DND-41 (cell line): ENCODE measurements at regions not wholly inside any gene's neighbourhood (a gene's known extent, or its start where the extent isn't known, plus 50 kb on each side); places are given as distances from the start of the nearest gene placed in this dataset.

ENCODE experiments used
- ATAC-seq: fragments of 200-7000 bp; cut with Tn5 transposase; 3 replicates; pipeline ENCODE4 v1.9.1; 2021; ENCODE audit warnings: low read depth; ENCODE audit not compliant: insufficient read depth
- DNase-seq: peaks from one replicate; pipeline ENCODE4 v3.0.0-alpha.2; 2020
- H2AFZ ChIP-seq: 2 replicates; pipeline ENCODE4 v1.6.0; 2012; ENCODE audit warnings: low read depth, low read length
- H3K27ac ChIP-seq: 2 replicates; pipeline ENCODE4 v1.5.1; 2012; ENCODE audit warnings: low read length, inconsistent platforms
- H3K27me3 ChIP-seq: fragments of 200-600 bp; sonication (generic); 2 replicates; pipeline ENCODE4 v1.6.0; 2012; ENCODE audit warnings: low read length, mild to moderate bottlenecking, inconsistent platforms; ENCODE audit not compliant: insufficient read depth, poor library complexity
- H3K36me3 ChIP-seq: 2 replicates; pipeline ENCODE4 v1.5.1; 2012; ENCODE audit warnings: low read length, inconsistent platforms; ENCODE audit not compliant: insufficient read depth
- H3K4me1 ChIP-seq: 2 replicates; pipeline ENCODE4 v1.5.1; 2012; ENCODE audit warnings: mild to moderate bottlenecking, low read length; ENCODE audit not compliant: insufficient read depth
- H3K4me2 ChIP-seq: 2 replicates; pipeline ENCODE4 v1.6.0; 2012; ENCODE audit warnings: mild to moderate bottlenecking, moderate library complexity, low read length, inconsistent platforms; ENCODE audit not compliant: insufficient read depth
- H3K4me3 ChIP-seq, 2 experiments: fragments of 200-600 bp in 1 of 2; shearing (Covaris generic) in 1 of 2; 2 replicates each; pipeline ENCODE4 v1.5.1; 2012 to 2016; ENCODE audit warnings: inconsistent platforms in 2 of 2, low read length in 2 of 2, mild to moderate bottlenecking in 2 of 2, low read depth in 1 of 2, moderate library complexity in 1 of 2
- H3K79me2 ChIP-seq: 2 replicates; pipeline ENCODE4 v1.6.0; 2012; ENCODE audit warnings: low read length, inconsistent platforms; ENCODE audit not compliant: insufficient read depth
- H3K9ac ChIP-seq: 2 replicates; pipeline ENCODE4 v1.6.0; 2012; ENCODE audit warnings: low read depth, mild to moderate bottlenecking, inconsistent platforms, low read length, moderate library complexity
- H3K9me3 ChIP-seq: 2 replicates; pipeline ENCODE4 v1.5.1; 2012; ENCODE audit warnings: low read length, moderate library complexity, mild to moderate bottlenecking, inconsistent platforms; ENCODE audit not compliant: insufficient read depth, severe bottlenecking
- H4K20me1 ChIP-seq: 2 replicates; pipeline ENCODE4 v1.6.0; 2012; ENCODE audit warnings: low read length; ENCODE audit not compliant: insufficient read depth
- EZH2 ChIP-seq: IDR thresholded peaks from 3 replicates; pipeline ENCODE4 v1.6.1; 2012; ENCODE audit warnings: borderline replicate concordance, low read depth, mild to moderate bottlenecking, moderate library complexity, low read length, inconsistent platforms; ENCODE audit not compliant: severe bottlenecking
- TF ChIP-seq, protein P1 (sequence below): IDR thresholded peaks from 2 replicates; pipeline ENCODE4 v1.5.1; 2012; ENCODE audit warnings: borderline replicate concordance, low read length, moderate library complexity, mild to moderate bottlenecking; ENCODE audit not compliant: poor library complexity, severe bottlenecking; ENCODE audit errors: extremely low read depth

DNA sequence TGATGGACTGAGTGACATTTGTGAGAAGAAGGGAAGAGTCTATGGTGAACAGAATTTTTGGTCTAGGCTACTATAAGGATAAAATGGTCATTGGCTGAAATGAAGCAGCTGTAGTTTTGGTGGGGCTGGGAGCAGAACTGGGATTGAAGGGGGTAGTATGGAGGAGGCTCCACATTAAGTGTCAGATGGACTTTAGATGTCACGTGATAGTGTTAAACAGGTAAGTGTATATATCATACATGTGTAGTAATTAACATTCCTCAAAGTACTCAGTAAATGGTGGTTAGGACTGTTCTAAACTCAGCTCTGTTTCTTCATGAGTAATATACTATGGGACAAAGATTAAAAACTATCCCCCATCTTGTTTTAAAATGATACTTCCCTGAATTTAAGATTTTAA lies 947.9 kb downstream of the PDHA2 start:
- Histone ChIP-seq H4K20me1 (no peaks in the 10 kb centered on the region), H3K4me2 (no peak overlapping the region), H3K79me2 (no peaks in the 10 kb centered on the region), H3K36me3 (no peaks in the 10 kb centered on the region), H3K9ac (no peak overlapping the region), H2AFZ (no peak overlapping the region), H3K27me3 (no peaks in the 10 kb centered on the region), H3K4me3 (no peak overlapping the region), H3K9me3 (no peaks in the 10 kb centered on the region), H3K27ac (no peak overlapping the region), H3K4me1 (peaks cover 8% of the 10 kb centered on the region; the same call in 1 of the 2 replicates)
- ATAC-seq: no peak
- DNase-seq: no peak
- TF ChIP-seq EZH2: no peak
- TF ChIP-seq, protein P1, sequence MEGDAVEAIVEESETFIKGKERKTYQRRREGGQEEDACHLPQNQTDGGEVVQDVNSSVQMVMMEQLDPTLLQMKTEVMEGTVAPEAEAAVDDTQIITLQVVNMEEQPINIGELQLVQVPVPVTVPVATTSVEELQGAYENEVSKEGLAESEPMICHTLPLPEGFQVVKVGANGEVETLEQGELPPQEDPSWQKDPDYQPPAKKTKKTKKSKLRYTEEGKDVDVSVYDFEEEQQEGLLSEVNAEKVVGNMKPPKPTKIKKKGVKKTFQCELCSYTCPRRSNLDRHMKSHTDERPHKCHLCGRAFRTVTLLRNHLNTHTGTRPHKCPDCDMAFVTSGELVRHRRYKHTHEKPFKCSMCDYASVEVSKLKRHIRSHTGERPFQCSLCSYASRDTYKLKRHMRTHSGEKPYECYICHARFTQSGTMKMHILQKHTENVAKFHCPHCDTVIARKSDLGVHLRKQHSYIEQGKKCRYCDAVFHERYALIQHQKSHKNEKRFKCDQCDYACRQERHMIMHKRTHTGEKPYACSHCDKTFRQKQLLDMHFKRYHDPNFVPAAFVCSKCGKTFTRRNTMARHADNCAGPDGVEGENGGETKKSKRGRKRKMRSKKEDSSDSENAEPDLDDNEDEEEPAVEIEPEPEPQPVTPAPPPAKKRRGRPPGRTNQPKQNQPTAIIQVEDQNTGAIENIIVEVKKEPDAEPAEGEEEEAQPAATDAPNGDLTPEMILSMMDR: no peak

DNA sequence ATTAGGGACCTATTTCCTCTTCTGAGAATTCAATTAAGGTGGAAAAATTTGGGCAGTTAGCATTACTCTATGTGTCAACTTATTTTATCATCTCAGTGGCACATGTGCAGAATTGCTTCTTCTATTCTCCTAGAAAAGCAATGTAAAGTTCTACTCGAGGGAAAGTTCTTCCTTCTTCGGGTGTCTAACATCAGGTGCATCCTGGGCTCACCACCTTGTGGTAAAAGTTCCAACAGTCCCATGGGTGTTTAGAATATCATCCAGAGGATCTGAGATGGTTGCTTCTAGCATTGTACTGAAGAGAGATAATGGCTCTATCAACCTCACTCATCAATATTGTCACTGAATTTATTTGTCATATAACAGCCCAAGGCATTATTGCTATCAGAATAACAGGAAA lies 969.7 kb downstream of the PDHA2 start:
- ATAC-seq (peak; percentile 94), DNase-seq (peak; percentile 64)
- Histone ChIP-seq H3K4me3 (no peak overlapping the region), H4K20me1 (no peaks in the 10 kb centered on the region), H2AFZ (no peak overlapping the region), H3K4me2 (peak overlapping the region; percentile 9; the same call in 1 of the 2 replicates), H3K4me1 (peaks cover 36% of the 10 kb centered on the region), H3K27me3 (no peaks in the 10 kb centered on the region), H3K36me3 (no peaks in the 10 kb centered on the region), H3K9ac (peak overlapping the region; percentile 20; the same call in 1 of the 2 replicates), H3K79me2 (no peaks in the 10 kb centered on the region), H3K27ac (peak overlapping the region; percentile 78), H3K9me3 (peaks cover 4% of the 10 kb centered on the region)
- TF ChIP-seq, protein P1: peak; percentile 35
- no peak for TF ChIP-seq EZH2

DNA sequence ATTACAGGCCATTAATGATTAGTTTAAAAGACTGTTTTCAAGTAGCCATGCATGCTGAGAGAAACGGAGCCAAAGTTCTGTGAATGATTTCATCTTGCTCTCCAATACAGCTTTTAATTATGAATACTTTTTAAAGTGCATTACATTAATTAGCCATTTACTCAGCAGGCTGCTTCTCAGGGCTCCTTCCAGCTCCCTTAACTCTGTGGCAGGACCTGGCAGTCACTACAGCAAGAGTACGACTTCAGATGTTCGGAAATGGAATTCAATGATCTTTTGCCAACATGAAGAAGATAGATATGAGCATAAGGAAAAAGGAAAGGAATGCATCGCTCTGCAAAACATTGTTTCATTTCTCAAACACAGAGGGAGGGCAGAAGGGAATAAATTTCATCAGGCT lies 987.2 kb downstream of the PDHA2 start:
- Histone ChIP-seq H3K9ac (no peak overlapping the region), H2AFZ (no peak overlapping the region), H3K4me2 (no peak overlapping the region), H3K27me3 (no peaks in the 10 kb centered on the region), H3K9me3 (no peaks in the 10 kb centered on the region), H3K36me3 (no peaks in the 10 kb centered on the region), H3K27ac (no peak overlapping the region), H3K4me3 (no peak overlapping the region), H3K79me2 (no peaks in the 10 kb centered on the region), H3K4me1 (no peaks in the 10 kb centered on the region), H4K20me1 (no peaks in the 10 kb centered on the region)
- no peak for DNase-seq
- TF ChIP-seq, protein P1: no peak
- no peak for TF ChIP-seq EZH2
- ATAC-seq: no peak

- TF ChIP-seq EZH2: no peak
- TF ChIP-seq, protein P1: no peak
- Histone ChIP-seq H3K9ac (no peak overlapping the region), H3K27me3 (no peaks in the 10 kb centered on the region), H3K9me3 (no peaks in the 10 kb centered on the region), H2AFZ (no peak overlapping the region), H3K4me2 (no peak overlapping the region), H3K36me3 (no peaks in the 10 kb centered on the region), H3K4me3 (no peak overlapping the region), H3K4me1 (no peaks in the 10 kb centered on the region), H4K20me1 (no peaks in the 10 kb centered on the region), H3K79me2 (no peaks in the 10 kb centered on the region), H3K27ac (no peak overlapping the region)
- ATAC-seq (no peak), DNase-seq (no peak)
These were observed 993.9 kb downstream of the PDHA2 start for GRCh38 chr4:96833831-96834230.
